ENCODE measurements at regions not wholly inside any gene's neighbourhood (a gene's known extent, or its start where the extent isn't known, plus 50 kb on each side); places are given as distances from the start of the nearest gene placed in this dataset.

- TF ChIP-seq CTCF (IDR thresholded peaks at IDR 0.05; ENCODE audit: low read depth, low read length) = no peak
- no peak for DNase-seq (ENCODE audit: extremely low read depth, low read depth)
Observed at GRCh38 chr4:35730414-35730813, 513.9 kb downstream of the ARAP2 start.

- TF ChIP-seq CTCF (IDR thresholded peaks at IDR 0.05; ENCODE audit: low read depth, low read length) = no peak
- DNase-seq (ENCODE audit: extremely low read depth, low read depth) = no peak
Observed at GRCh38 chr4:35734381-35735098, 509.8 kb downstream of the ARAP2 start.

- no peak for TF ChIP-seq CTCF (IDR thresholded peaks at IDR 0.05; ENCODE audit: low read depth, low read length)
- DNase-seq (ENCODE audit: extremely low read depth, low read depth) = no peak
Observed at GRCh38 chr4:35739308-35739707, 505.0 kb downstream of the ARAP2 start.

- no peak for TF ChIP-seq CTCF (IDR thresholded peaks at IDR 0.05; ENCODE audit: low read depth, low read length)
- DNase-seq (ENCODE audit: extremely low read depth, low read depth) = no peak
Observed at GRCh38 chr4:35754047-35754446, 490.3 kb downstream of the ARAP2 start.

- no peak for TF ChIP-seq CTCF (IDR thresholded peaks at IDR 0.05; ENCODE audit: low read depth, low read length)
- DNase-seq (ENCODE audit: extremely low read depth, low read depth) = no peak
Observed at GRCh38 chr4:35757836-35758235, 486.5 kb downstream of the ARAP2 start.

GRCh38 chr4:35760807-35761206 lies 483.5 kb downstream of the ARAP2 start:
- TF ChIP-seq CTCF (IDR thresholded peaks at IDR 0.05; ENCODE audit: low read depth, low read length) = no peak
- DNase-seq (ENCODE audit: extremely low read depth, low read depth) = no peak

- no peak for TF ChIP-seq CTCF (IDR thresholded peaks at IDR 0.05; ENCODE audit: low read depth, low read length)
- no peak for DNase-seq (ENCODE audit: extremely low read depth, low read depth)
Observed at GRCh38 chr4:35771571-35771970, 472.7 kb downstream of the ARAP2 start.
